Mesenchymal stem cell (in vitro differentiated cells and primary cell): ENCODE measurements at regions not wholly inside any gene's neighbourhood (a gene's known extent, or its start where the extent isn't known, plus 50 kb on each side); places are given as distances from the start of the nearest gene placed in this dataset.

Experiments used
- DNase-seq: peaks from one replicate; pipeline ENCODE4 v3.0.0-alpha.2; 2013
- H2AFZ ChIP-seq: one replicate; pipeline ENCODE4 v1.6.1; 2013; ENCODE audit warnings: low read depth, mild to moderate bottlenecking, control low read depth, inconsistent platforms, low read length, moderate library complexity
- H2AK5ac ChIP-seq: 2 replicates; pipeline ENCODE4 v1.6.1; 2013; ENCODE audit warnings: low read length, moderate library complexity, mild to moderate bottlenecking, inconsistent platforms; ENCODE audit not compliant: severe bottlenecking
- H2BK120ac ChIP-seq: one replicate; pipeline ENCODE4 v1.6.1; 2013; ENCODE audit warnings: low read depth, mild to moderate bottlenecking, inconsistent platforms, low read length, moderate library complexity
- H2BK12ac ChIP-seq, 2 experiments: one replicate each; pipeline ENCODE4 v1.6.1; 2013; ENCODE audit warnings: inconsistent platforms in 2 of 2, low read length in 2 of 2, mild to moderate bottlenecking in 2 of 2, moderate library complexity in 2 of 2, control low read depth in 1 of 2
- H2BK15ac ChIP-seq: one replicate; pipeline ENCODE4 v1.6.1; 2013; ENCODE audit warnings: mild to moderate bottlenecking, low read depth, inconsistent platforms; ENCODE audit not compliant: poor library complexity, severe bottlenecking
- H2BK5ac ChIP-seq: 2 replicates; pipeline ENCODE4 v1.6.1; 2013; ENCODE audit warnings: low read depth, mild to moderate bottlenecking, low read length, control low read depth, inconsistent platforms; ENCODE audit not compliant: poor library complexity, severe bottlenecking
- H3K14ac ChIP-seq, 2 experiments: one replicate each; pipeline ENCODE4 v1.6.1; 2013; ENCODE audit warnings: inconsistent platforms in 2 of 2, low read length in 2 of 2, control low read depth in 1 of 2, mild to moderate bottlenecking in 1 of 2, moderate library complexity in 1 of 2
- H3K18ac ChIP-seq, 2 experiments: one replicate each; pipeline ENCODE4 v1.6.1; 2013; ENCODE audit warnings: inconsistent platforms in 2 of 2, low read length in 2 of 2, control low read depth in 1 of 2, low read depth in 1 of 2, mild to moderate bottlenecking in 1 of 2
- H3K23ac ChIP-seq, 2 experiments: one replicate each; pipeline ENCODE4 v1.6.1; 2013; ENCODE audit warnings: inconsistent platforms in 2 of 2, low read length in 2 of 2, mild to moderate bottlenecking in 2 of 2, moderate library complexity in 2 of 2, control low read depth in 1 of 2
- H3K27ac ChIP-seq: 2 replicates; pipeline ENCODE4 v1.5.1; 2013; ENCODE audit warnings: mild to moderate bottlenecking, moderate library complexity, low read length, control low read depth, inconsistent platforms; ENCODE audit not compliant: poor library complexity, severe bottlenecking
- H3K27me3 ChIP-seq, 2 experiments: 2 replicates each; pipeline versions ENCODE4 v1.6.1 to v1.7.0; 2013; ENCODE audit warnings: low read length in 2 of 2, mild to moderate bottlenecking in 2 of 2, moderate library complexity in 2 of 2, control low read depth in 1 of 2, inconsistent platforms in 1 of 2; ENCODE audit not compliant: control insufficient read depth in 1 of 2, insufficient read depth in 1 of 2
- H3K36me3 ChIP-seq, 2 experiments: 2 replicates each; pipeline versions ENCODE4 v1.6.1 to v1.7.0; 2013; ENCODE audit warnings: low read length in 2 of 2, control low read depth in 1 of 2, inconsistent platforms in 1 of 2, low read depth in 1 of 2, mild to moderate bottlenecking in 1 of 2; ENCODE audit not compliant: insufficient read depth in 2 of 2, control insufficient read depth in 1 of 2
- H3K4ac ChIP-seq, 2 experiments: one replicate each; pipeline ENCODE4 v1.6.1; 2013; ENCODE audit warnings: inconsistent platforms in 2 of 2, low read length in 2 of 2, mild to moderate bottlenecking in 2 of 2, moderate library complexity in 2 of 2, control low read depth in 1 of 2, low read depth in 1 of 2
- H3K4me1 ChIP-seq: 2 replicates; pipeline ENCODE4 v1.6.1; 2013; ENCODE audit warnings: low read depth, low read length, control low read depth; ENCODE audit not compliant: control insufficient read depth, insufficient read depth
- H3K4me2 ChIP-seq: 2 replicates; pipeline ENCODE4 v1.6.1; 2013; ENCODE audit warnings: low read length, mild to moderate bottlenecking, inconsistent platforms; ENCODE audit not compliant: poor library complexity, severe bottlenecking
- H3K4me3 ChIP-seq, 2 experiments: 2 replicates each; pipeline versions ENCODE4 v1.5.1 to v1.7.0; 2013; ENCODE audit warnings: low read length in 2 of 2, mild to moderate bottlenecking in 2 of 2, control low read depth in 1 of 2, low read depth in 1 of 2; ENCODE audit not compliant: insufficient read depth in 1 of 2
- H3K79me1 ChIP-seq: replicated peaks from 2 replicates; pipeline ENCODE4 v1.6.1; 2013; ENCODE audit warnings: mild to moderate bottlenecking, control low read depth, low read length, inconsistent platforms; ENCODE audit not compliant: poor library complexity, severe bottlenecking
- H3K9ac ChIP-seq: 2 replicates; pipeline ENCODE4 v1.7.0; 2013; ENCODE audit warnings: mild to moderate bottlenecking, low read length, moderate library complexity
- H3K9me3 ChIP-seq: 2 replicates; pipeline ENCODE4 v1.7.0; 2013; ENCODE audit warnings: mild to moderate bottlenecking, low read length; ENCODE audit not compliant: control insufficient read depth
- H4K8ac ChIP-seq: one replicate; pipeline ENCODE4 v1.6.1; 2013; ENCODE audit warnings: inconsistent platforms, mild to moderate bottlenecking, low read length, moderate library complexity
- H4K91ac ChIP-seq: one replicate; pipeline ENCODE4 v1.6.1; 2013; ENCODE audit warnings: mild to moderate bottlenecking, low read length, inconsistent platforms
- WGBS: methylation state at CpG from one replicate; pipeline ENCODE4 v1.1.7; 2013; ENCODE audit warnings: mixed read lengths; 5-methylcytosine and 5-hydroxymethylcytosine counted together

GRCh38 chr10:78462726-78463228 is 429.1 kb downstream of the RPS24 start:
- no peak overlapping the region for H2BK5ac ChIP-seq
- no peak overlapping the region for H3K18ac ChIP-seq
- H3K27ac ChIP-seq = no peak overlapping the region
- no peak for DNase-seq
- no peak overlapping the region for H4K91ac ChIP-seq
- H3K4me2 ChIP-seq = no peak overlapping the region
- H3K9me3 ChIP-seq = no peaks in the 10 kb centered on the region
- peak overlapping the region in 1 of 2 experiments; percentile 76 for H3K14ac ChIP-seq
- no peak overlapping the region for H2BK15ac ChIP-seq
- H2AK5ac ChIP-seq = no peak overlapping the region
- H3K27me3 ChIP-seq = no peaks in the 10 kb centered on the region
- no peak overlapping the region for H3K23ac ChIP-seq
- no peak overlapping the region for H3K9ac ChIP-seq
- no peaks in the 10 kb centered on the region for H3K79me1 ChIP-seq
- no peak overlapping the region for H2AFZ ChIP-seq
- WGBS = 84% methylated on average over 6 of the region's 7 CpGs
- no peak overlapping the region for H2BK12ac ChIP-seq
- no peak overlapping the region for H2BK120ac ChIP-seq
- no peaks in the 10 kb centered on the region for H3K36me3 ChIP-seq
- H3K4me1 ChIP-seq = peaks cover 5% of the 10 kb centered on the region
- no peak overlapping the region for H3K4ac ChIP-seq
- H3K4me3 ChIP-seq = no peak overlapping the region
- no peak overlapping the region for H4K8ac ChIP-seq

- Histone ChIP-seq H3K9ac (no peak overlapping the region), H3K23ac (no peak overlapping the region), H2AFZ (no peak overlapping the region), H4K8ac (no peak overlapping the region), H2BK120ac (no peak overlapping the region), H3K27me3 (no peaks in the 10 kb centered on the region), H3K79me1 (no peaks in the 10 kb centered on the region), H3K9me3 (no peaks in the 10 kb centered on the region), H3K4me1 (peaks cover 4% of the 10 kb centered on the region), H3K4ac (no peak overlapping the region), H3K4me2 (no peak overlapping the region), H2BK5ac (no peak overlapping the region), H2BK12ac (no peak overlapping the region), H2AK5ac (no peak overlapping the region), H3K14ac (peak overlapping the region in 1 of 2 experiments; percentile 71), H2BK15ac (no peak overlapping the region), H3K4me3 (no peak overlapping the region), H4K91ac (peak overlapping the region; percentile 67), H3K27ac (no peak overlapping the region), H3K36me3 (no peaks in the 10 kb centered on the region), H3K18ac (peak overlapping the region in 1 of 2 experiments; percentile 8)
- 73% methylated on average over 3 of the region's 4 CpGs for WGBS
- no peak for DNase-seq
Observed at GRCh38 chr10:78464118-78464855, 430.6 kb downstream of the RPS24 start.

GRCh38 chr10:78464856-78465267 is 431.2 kb downstream of the RPS24 start:
- 85% methylated on average over 13 of the region's 13 CpGs for WGBS
- H2BK120ac ChIP-seq = no peak overlapping the region

GRCh38 chr10:78465431-78465830 is 431.8 kb downstream of the RPS24 start:
- Histone ChIP-seq H2BK12ac (no peak overlapping the region), H3K79me1 (no peaks in the 10 kb centered on the region), H2AK5ac (no peak overlapping the region), H3K9ac (no peak overlapping the region), H3K4me2 (no peak overlapping the region), H4K8ac (no peak overlapping the region), H4K91ac (peak overlapping the region; percentile 18), H3K23ac (no peak overlapping the region), H2BK5ac (no peak overlapping the region), H3K18ac (no peak overlapping the region), H3K14ac (no peak overlapping the region), H3K9me3 (no peaks in the 10 kb centered on the region), H2AFZ (no peak overlapping the region), H3K4me3 (no peak overlapping the region), H2BK15ac (no peak overlapping the region), H3K4me1 (no peaks in the 10 kb centered on the region), H3K4ac (no peak overlapping the region), H3K36me3 (no peaks in the 10 kb centered on the region), H2BK120ac (no peak overlapping the region), H3K27ac (no peak overlapping the region), H3K27me3 (no peaks in the 10 kb centered on the region)
- no CpG with 5 or more reads among the region's 2 CpGs for WGBS
- DNase-seq = no peak

More at GRCh38 chr10:78464856-78465267, 431.2 kb downstream of the RPS24 start:
- Histone ChIP-seq H2AFZ (no peak overlapping the region), H3K4ac (no peak overlapping the region), H3K4me2 (no peak overlapping the region), H3K9ac (no peak overlapping the region), H3K79me1 (no peaks in the 10 kb centered on the region), H3K18ac (peak overlapping the region in 1 of 2 experiments; percentile 8), H4K8ac (no peak overlapping the region), H3K4me1 (no peaks in the 10 kb centered on the region), H3K27ac (no peak overlapping the region), H3K36me3 (no peaks in the 10 kb centered on the region), H2BK12ac (no peak overlapping the region), H3K14ac (peak overlapping the region in 1 of 2 experiments; percentile 71), H3K23ac (no peak overlapping the region), H2BK5ac (no peak overlapping the region), H2AK5ac (no peak overlapping the region), H3K9me3 (no peaks in the 10 kb centered on the region), H3K4me3 (no peak overlapping the region), H4K91ac (peak overlapping the region; percentile 67), H3K27me3 (no peaks in the 10 kb centered on the region), H2BK15ac (no peak overlapping the region)
- no peak for DNase-seq
